GM19351 (cell line): ENCODE measurements at regions not wholly inside any gene's neighbourhood (a gene's known extent, or its start where the extent isn't known, plus 50 kb on each side); places are given as distances from the start of the nearest gene placed in this dataset.
"Not testable (repeated sequence)": the region's sequence is repeated elsewhere in the genome, so short reads cannot be mapped to it uniquely, and the experiment has no call there.

Source experiments
- ATAC-seq: cut with Tn5 transposase; IDR thresholded peaks from one replicate; pipeline ENCODE4 v1.9.1; 2021; ENCODE audit warnings: mild to moderate bottlenecking, moderate library complexity; ENCODE audit not compliant: unreplicated experiment

GRCh38 chr2:176934869-176935415, 277.7 kb upstream of the HNRNPA3 start:
- ATAC-seq = no peak

GRCh38 chr2:176935543-176936102, 277.0 kb upstream of the HNRNPA3 start:
- ATAC-seq = no peak

- no peak for ATAC-seq
Measured at GRCh38 chr2:176936410-176936809, 276.2 kb upstream of the HNRNPA3 start.

- ATAC-seq = no peak
Measured at GRCh38 chr2:176944998-176945397, 267.6 kb upstream of the HNRNPA3 start.

GRCh38 chr2:176947754-176948153, 264.8 kb upstream of the HNRNPA3 start:
- no peak for ATAC-seq

GRCh38 chr2:176951218-176951617, 261.4 kb upstream of the HNRNPA3 start:
- not testable (repeated sequence) for ATAC-seq

- no peak for ATAC-seq
Measured at GRCh38 chr2:176956791-176957190, 255.8 kb upstream of the HNRNPA3 start.

- ATAC-seq = no peak
Measured at GRCh38 chr2:176959614-176960013, 253.0 kb upstream of the HNRNPA3 start.

GRCh38 chr2:176960061-176960460, 252.5 kb upstream of the HNRNPA3 start:
- ATAC-seq = no peak

GRCh38 chr2:176960736-176961520, 251.7 kb upstream of the HNRNPA3 start:
- no peak for ATAC-seq

GRCh38 chr2:176961775-176962619, 250.6 kb upstream of the HNRNPA3 start:
- ATAC-seq = no peak

- no peak for ATAC-seq
Measured at GRCh38 chr2:176963568-176964287, 248.9 kb upstream of the HNRNPA3 start.

- no peak for ATAC-seq
Measured at GRCh38 chr2:176967911-176968450, 244.6 kb upstream of the HNRNPA3 start.

- no peak for ATAC-seq
Measured at GRCh38 chr2:176969642-176970359, 242.8 kb upstream of the HNRNPA3 start.

GRCh38 chr2:176976736-176977685, 235.6 kb upstream of the HNRNPA3 start:
- no peak for ATAC-seq

GRCh38 chr2:176978921-176979320, 233.7 kb upstream of the HNRNPA3 start:
- no peak for ATAC-seq

GRCh38 chr2:176979981-176980710, 232.4 kb upstream of the HNRNPA3 start:
- no peak for ATAC-seq

GRCh38 chr2:176984987-176985386, 227.6 kb upstream of the HNRNPA3 start:
- ATAC-seq = no peak
